Tibial artery (tissue), 4 donors: ENCODE measurements at regions not wholly inside any gene's neighbourhood (a gene's known extent, or its start where the extent isn't known, plus 50 kb on each side); places are given as distances from the start of the nearest gene placed in this dataset.

Experiments used
- DNase-seq, 2 donors: peaks; one replicate each; pipeline ENCODE4 v3.0.0-alpha.2; 2019
- H3K27ac ChIP-seq, 2 donors: fragments of 200-600 bp; sonication (generic) in 1 of 2; 1 replicate in 1 of 2; 2 replicates in 1 of 2; pipeline ENCODE4 v1.5.1; 2018 to 2019; ENCODE audit warnings: mild to moderate bottlenecking in 1 of 2
- H3K27me3 ChIP-seq, 2 donors: fragments of 200-600 bp; sonication (generic) in 1 of 2; one replicate each; pipeline versions ENCODE4 v1.5.1 to v1.6.0; 2016 to 2019
- H3K36me3 ChIP-seq, 3 donors: fragments of 200-600 bp; sonication (generic) in 2 of 3; one replicate each; pipeline ENCODE4 v1.5.1; 2016 to 2019; ENCODE audit warnings: mild to moderate bottlenecking in 2 of 3
- H3K4me1 ChIP-seq, 4 donors: fragments of 200-600 bp; sonication (generic) in 2 of 4; 1 replicate in 3 of 4; 2 replicates in 1 of 4; pipeline ENCODE4 v1.5.1; 2016 to 2019
- H3K4me3 ChIP-seq, 2 donors: fragments of 200-600 bp; sonication (generic) in 1 of 2; 1 replicate in 1 of 2; 2 replicates in 1 of 2; pipeline ENCODE4 v1.5.1; 2018 to 2019; ENCODE audit warnings: mild to moderate bottlenecking in 2 of 2
- H3K9me3 ChIP-seq, 3 donors: fragments of 200-600 bp; sonication (generic) in 1 of 3; one replicate each; pipeline ENCODE4 v1.5.1; 2016 to 2019
- intact Hi-C: fragments of 100-400 bp; cut with DNase I; formaldehyde crosslinking; loops from one replicate; pipeline ENCODE4 v1.15.0; 2023; ENCODE audit warnings: low total_unique reads
- TF ChIP-seq, protein P1 (sequence below), 2 experiments: fragments of 200-600 bp in 1 of 2; fragments of 450-650 bp in 1 of 2; IDR thresholded peaks; one replicate each; pipeline ENCODE4 v1.5.1; 2017 to 2019; ENCODE audit warnings: antibody characterized with exemption in 2 of 2, mild to moderate bottlenecking in 1 of 2, moderate library complexity in 1 of 2

DNA sequence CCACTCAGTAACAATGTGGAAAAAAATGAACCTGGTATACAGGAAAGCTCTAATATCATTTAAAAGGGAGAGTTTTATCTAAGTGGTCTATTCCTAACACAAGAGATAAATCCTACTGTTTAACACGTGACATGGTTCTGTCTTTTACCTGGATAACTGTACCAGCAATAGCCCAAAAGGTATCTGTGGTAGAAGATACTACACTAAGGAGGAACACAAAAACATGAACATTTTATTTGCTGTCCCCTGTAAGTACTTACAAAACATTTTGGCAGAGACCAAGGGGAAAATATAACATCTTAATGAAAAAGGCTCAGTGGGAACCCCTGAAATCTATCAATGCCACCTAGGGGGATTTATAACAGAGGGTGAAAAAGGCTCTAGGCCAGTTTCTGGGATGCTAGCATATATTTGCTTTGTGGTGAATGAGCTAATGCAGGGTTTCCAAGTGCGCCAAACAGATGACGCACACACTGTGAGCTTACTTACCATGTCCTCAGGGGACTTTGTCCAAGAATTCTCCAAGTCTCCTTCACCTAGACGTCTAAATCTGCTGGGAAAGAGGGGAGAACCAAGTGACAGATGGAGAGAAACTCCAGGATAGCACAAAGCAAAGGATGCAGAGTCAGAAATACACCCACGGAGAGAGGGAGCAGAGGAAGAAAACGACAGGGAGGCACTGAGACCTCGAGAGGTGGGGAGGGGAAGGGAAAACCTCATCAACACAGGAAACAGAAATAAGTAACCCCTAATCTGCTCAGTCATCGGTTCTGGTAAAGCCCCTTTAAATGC is 112.5 kb upstream of the PRNP start:
- TF ChIP-seq, protein P1, sequence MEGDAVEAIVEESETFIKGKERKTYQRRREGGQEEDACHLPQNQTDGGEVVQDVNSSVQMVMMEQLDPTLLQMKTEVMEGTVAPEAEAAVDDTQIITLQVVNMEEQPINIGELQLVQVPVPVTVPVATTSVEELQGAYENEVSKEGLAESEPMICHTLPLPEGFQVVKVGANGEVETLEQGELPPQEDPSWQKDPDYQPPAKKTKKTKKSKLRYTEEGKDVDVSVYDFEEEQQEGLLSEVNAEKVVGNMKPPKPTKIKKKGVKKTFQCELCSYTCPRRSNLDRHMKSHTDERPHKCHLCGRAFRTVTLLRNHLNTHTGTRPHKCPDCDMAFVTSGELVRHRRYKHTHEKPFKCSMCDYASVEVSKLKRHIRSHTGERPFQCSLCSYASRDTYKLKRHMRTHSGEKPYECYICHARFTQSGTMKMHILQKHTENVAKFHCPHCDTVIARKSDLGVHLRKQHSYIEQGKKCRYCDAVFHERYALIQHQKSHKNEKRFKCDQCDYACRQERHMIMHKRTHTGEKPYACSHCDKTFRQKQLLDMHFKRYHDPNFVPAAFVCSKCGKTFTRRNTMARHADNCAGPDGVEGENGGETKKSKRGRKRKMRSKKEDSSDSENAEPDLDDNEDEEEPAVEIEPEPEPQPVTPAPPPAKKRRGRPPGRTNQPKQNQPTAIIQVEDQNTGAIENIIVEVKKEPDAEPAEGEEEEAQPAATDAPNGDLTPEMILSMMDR (IDR thresholded peaks at IDR 0.05): no peak
- H3K9me3 ChIP-seq: no peaks in the 10 kb centered on the region
- no peak overlapping the region for H3K27ac ChIP-seq
- no peak for DNase-seq
- H3K36me3 ChIP-seq: no peaks in the 10 kb centered on the region
- H3K4me1 ChIP-seq: peaks cover 0 to 5% (median 0%) of the 10 kb centered on the region in 4 donors
- no peak overlapping the region for H3K4me3 ChIP-seq
- intact Hi-C loops: no loop called here
- H3K27me3 ChIP-seq: no peaks in the 10 kb centered on the region

DNA sequence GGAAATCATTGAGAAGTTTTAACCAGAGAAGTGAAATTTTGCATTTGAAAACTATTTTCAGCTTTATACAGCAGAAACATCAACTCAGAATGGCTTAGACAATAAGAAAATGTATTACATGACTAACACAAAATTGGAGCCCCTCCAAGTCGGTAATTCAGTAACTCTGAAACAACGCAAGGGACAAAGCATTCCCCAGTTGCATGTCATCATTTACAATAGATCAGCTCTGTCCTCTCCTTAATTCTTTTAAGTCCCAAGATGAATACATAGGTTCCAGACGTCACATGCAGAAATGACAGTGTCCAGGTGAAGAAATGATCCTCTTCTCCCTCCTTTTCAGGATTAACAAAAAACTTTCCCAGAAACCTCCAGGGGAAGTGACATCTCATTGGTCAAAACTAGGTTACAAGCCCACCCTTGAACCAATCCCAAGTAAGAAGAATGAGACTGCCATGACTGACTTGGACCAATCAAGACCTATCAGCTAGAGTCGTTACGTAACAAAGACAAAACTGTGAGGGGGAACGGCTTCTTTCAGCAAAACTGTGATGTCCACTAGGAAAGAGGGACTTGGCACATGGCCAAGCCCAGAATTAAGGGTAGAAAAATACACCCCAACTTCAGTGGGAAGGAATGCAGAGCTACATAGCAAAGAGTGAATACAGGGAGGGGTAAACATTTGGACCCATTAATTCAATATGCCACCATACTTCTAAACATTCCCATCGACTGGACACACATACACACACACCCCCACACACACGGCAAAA is 114.3 kb upstream of the PRNP start:
- TF ChIP-seq, protein P1 (IDR thresholded peaks at IDR 0.05): no peak
- H3K4me1 ChIP-seq: peaks cover 0 to 5% (median 0%) of the 10 kb centered on the region in 4 donors

DNA sequence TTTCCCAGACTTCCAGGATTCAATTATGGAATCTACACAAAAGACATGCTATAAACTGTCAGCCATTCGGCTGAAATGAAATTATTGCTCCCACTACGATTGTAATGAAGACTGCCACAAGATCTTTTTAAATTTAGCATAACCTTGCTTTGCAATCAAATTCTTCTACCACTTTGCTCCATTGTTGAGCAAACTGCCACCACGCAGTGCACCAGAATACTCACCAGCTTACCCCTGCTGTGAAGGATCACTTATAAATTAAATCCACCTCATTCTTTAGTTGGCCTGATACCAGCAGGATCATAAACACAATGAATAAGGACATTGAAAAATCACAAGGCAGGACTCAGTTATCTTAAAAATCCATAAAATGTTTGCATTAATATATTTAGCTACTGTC is 116.4 kb upstream of the PRNP start:
- TF ChIP-seq, protein P1 (IDR thresholded peaks at IDR 0.05): no peak
- intact Hi-C loops: no loop called here
- Histone ChIP-seq H3K4me3 (no peak overlapping the region), H3K4me1 (peaks cover 0 to 5% (median 0%) of the 10 kb centered on the region in 4 donors), H3K27me3 (no peaks in the 10 kb centered on the region), H3K9me3 (no peaks in the 10 kb centered on the region), H3K27ac (no peak overlapping the region), H3K36me3 (no peaks in the 10 kb centered on the region)
- DNase-seq: no peak

More for the DNA sequence above, 114.3 kb upstream of the PRNP start:
- Histone ChIP-seq H3K27ac (no peak overlapping the region), H3K27me3 (no peaks in the 10 kb centered on the region), H3K9me3 (no peaks in the 10 kb centered on the region), H3K4me3 (no peak overlapping the region), H3K36me3 (no peaks in the 10 kb centered on the region)
- no peak for DNase-seq
- intact Hi-C loops: no loop called here

DNA sequence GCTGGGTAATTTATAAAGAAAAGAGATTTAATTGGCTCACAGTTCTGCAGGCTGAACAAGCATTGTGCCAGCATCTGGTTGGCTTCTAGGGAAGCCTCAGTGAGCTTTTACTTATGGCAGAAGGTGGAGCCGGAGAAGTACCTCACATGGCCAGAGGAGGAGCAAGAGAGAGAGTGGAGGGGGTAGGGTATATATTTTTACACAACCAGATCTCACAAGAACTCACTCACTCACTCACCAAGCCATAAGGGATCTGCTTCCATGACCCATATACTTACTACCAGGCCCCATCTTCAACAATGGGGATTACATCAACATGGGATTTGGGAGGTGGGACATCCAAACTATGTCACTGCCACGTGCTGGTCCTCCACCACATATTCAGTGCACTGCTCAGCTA is 117.2 kb upstream of the PRNP start:
- H3K36me3 ChIP-seq: no peaks in the 10 kb centered on the region
- no peaks in the 10 kb centered on the region for H3K9me3 ChIP-seq
- no peak for DNase-seq
- TF ChIP-seq, protein P1 (IDR thresholded peaks at IDR 0.05): no peak
- H3K27ac ChIP-seq: no peak overlapping the region
- H3K4me3 ChIP-seq: no peak overlapping the region
- intact Hi-C loops: no loop called here
- H3K27me3 ChIP-seq: no peaks in the 10 kb centered on the region
- H3K4me1 ChIP-seq: peaks cover 0 to 3% (median 0%) of the 10 kb centered on the region in 4 donors

DNA sequence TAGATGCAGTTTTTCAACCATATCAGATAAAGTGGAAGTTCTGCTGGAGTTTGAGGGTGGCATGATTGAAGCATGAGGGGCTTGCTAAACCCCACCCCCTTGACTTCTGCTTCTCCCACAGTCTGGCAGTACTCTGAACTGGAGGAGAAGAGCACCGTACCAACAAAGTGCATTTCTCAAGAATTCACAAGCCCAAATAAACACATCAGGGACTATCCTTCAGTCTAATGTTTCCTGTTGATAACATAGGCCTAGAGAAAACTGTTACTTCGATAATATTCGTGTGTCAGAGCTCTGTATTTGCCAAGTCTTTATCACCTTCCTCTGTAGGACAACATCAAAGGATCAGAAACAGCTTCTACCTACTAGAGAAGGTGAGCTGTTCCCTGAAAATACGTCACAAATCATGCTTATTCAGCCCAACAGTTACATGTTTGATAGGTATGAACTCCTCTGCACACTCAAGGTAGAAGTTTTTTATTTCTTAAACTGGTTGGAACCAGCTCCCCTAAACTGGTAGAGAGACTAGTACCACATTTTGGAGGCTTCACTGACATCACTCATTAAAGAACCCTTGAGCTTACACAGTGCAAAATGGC is 117.8 kb upstream of the PRNP start:
- no peaks in the 10 kb centered on the region for H3K4me1 ChIP-seq
- H3K4me3 ChIP-seq: no peak overlapping the region
- TF ChIP-seq, protein P1 (IDR thresholded peaks at IDR 0.05): no peak
- intact Hi-C loops: no loop called here
- H3K27me3 ChIP-seq: no peaks in the 10 kb centered on the region
- DNase-seq: no peak
- no peaks in the 10 kb centered on the region for H3K9me3 ChIP-seq
- H3K36me3 ChIP-seq: no peaks in the 10 kb centered on the region
- H3K27ac ChIP-seq: no peak overlapping the region
